ENCODE measurements at regions not wholly inside any gene's neighbourhood (a gene's known extent, or its start where the extent isn't known, plus 50 kb on each side); places are given as distances from the start of the nearest gene placed in this dataset.

GRCh38 chr16:59201160-59201559 is 467.0 kb upstream of the GOT2 start:
- TF ChIP-seq CTCF (conservative IDR thresholded peaks at IDR 0.05; ENCODE audit: control insufficient read depth, insufficient read depth, low read depth, low read length): no peak
- no peak overlapping the region for H3K4me3 ChIP-seq (ENCODE audit: control insufficient read depth, low read depth, low read length)
- no peak for DNase-seq (ENCODE audit: low read depth)

- DNase-seq (ENCODE audit: low read depth): no peak
- TF ChIP-seq CTCF (conservative IDR thresholded peaks at IDR 0.05; ENCODE audit: control insufficient read depth, insufficient read depth, low read depth, low read length): no peak
These were observed 464.4 kb upstream of the GOT2 start for GRCh38 chr16:59198487-59198886.

GRCh38 chr16:59195242-59195641 is 461.1 kb upstream of the GOT2 start:
- no peak overlapping the region for H3K4me3 ChIP-seq (ENCODE audit: control insufficient read depth, low read depth, low read length)
- no peak for DNase-seq (ENCODE audit: low read depth)
- TF ChIP-seq CTCF (conservative IDR thresholded peaks at IDR 0.05; ENCODE audit: control insufficient read depth, insufficient read depth, low read depth, low read length): no peak

More at GRCh38 chr16:59198487-59198886, 464.4 kb upstream of the GOT2 start:
- H3K4me3 ChIP-seq (ENCODE audit: control insufficient read depth, low read depth, low read length): no peak overlapping the region

GRCh38 chr16:59193637-59194036 is 459.5 kb upstream of the GOT2 start:
- H3K4me3 ChIP-seq (ENCODE audit: control insufficient read depth, low read depth, low read length): no peak overlapping the region
- DNase-seq (ENCODE audit: low read depth): no peak
- TF ChIP-seq CTCF (conservative IDR thresholded peaks at IDR 0.05; ENCODE audit: control insufficient read depth, insufficient read depth, low read depth, low read length): no peak

GRCh38 chr16:59192551-59193199 is 458.6 kb upstream of the GOT2 start:
- peak; percentile 42 for TF ChIP-seq CTCF (conservative IDR thresholded peaks at IDR 0.05; ENCODE audit: control insufficient read depth, insufficient read depth, low read depth, low read length)
- DNase-seq (ENCODE audit: low read depth): peak; percentile 14
- H3K4me3 ChIP-seq (ENCODE audit: control insufficient read depth, low read depth, low read length): no peak overlapping the region

GRCh38 chr16:59190731-59191130 is 456.6 kb upstream of the GOT2 start:
- no peak for TF ChIP-seq CTCF (conservative IDR thresholded peaks at IDR 0.05; ENCODE audit: control insufficient read depth, insufficient read depth, low read depth, low read length)
- no peak for DNase-seq (ENCODE audit: low read depth)

GRCh38 chr16:59188029-59188428 is 453.9 kb upstream of the GOT2 start:
- H3K4me3 ChIP-seq (ENCODE audit: control insufficient read depth, low read depth, low read length): no peak overlapping the region
- DNase-seq (ENCODE audit: low read depth): no peak
- TF ChIP-seq CTCF (conservative IDR thresholded peaks at IDR 0.05; ENCODE audit: control insufficient read depth, insufficient read depth, low read depth, low read length): no peak

More at GRCh38 chr16:59190731-59191130, 456.6 kb upstream of the GOT2 start:
- H3K4me3 ChIP-seq (ENCODE audit: control insufficient read depth, low read depth, low read length): no peak overlapping the region
